ENCODE measurements at regions not wholly inside any gene's neighbourhood (a gene's known extent, or its start where the extent isn't known, plus 50 kb on each side); places are given as distances from the start of the nearest gene placed in this dataset.

GRCh38 chr2:12928775-12929401 is 212.2 kb downstream of the TRIB2 start:
- DNase-seq (ENCODE audit: low read depth in 1 of 2, low spot score in 1 of 2): no peak

GRCh38 chr2:12929758-12930157 is 213.0 kb downstream of the TRIB2 start:
- DNase-seq (ENCODE audit: low read depth in 1 of 2, low spot score in 1 of 2): no peak

- no peak for DNase-seq (ENCODE audit: low read depth in 1 of 2, low spot score in 1 of 2)
Observed at GRCh38 chr2:12930391-12930790, 213.7 kb downstream of the TRIB2 start.

GRCh38 chr2:12931186-12931844 is 214.6 kb downstream of the TRIB2 start:
- no peak for DNase-seq (ENCODE audit: low read depth in 1 of 2, low spot score in 1 of 2)

GRCh38 chr2:12932192-12932591 is 215.5 kb downstream of the TRIB2 start:
- no peak for DNase-seq (ENCODE audit: low read depth in 1 of 2, low spot score in 1 of 2)

GRCh38 chr2:12934146-12934756 is 217.5 kb downstream of the TRIB2 start:
- DNase-seq (ENCODE audit: low read depth in 1 of 2, low spot score in 1 of 2): no peak

GRCh38 chr2:12935222-12935621 is 218.5 kb downstream of the TRIB2 start:
- DNase-seq (ENCODE audit: low read depth in 1 of 2, low spot score in 1 of 2): no peak

GRCh38 chr2:12935796-12936195 is 219.1 kb downstream of the TRIB2 start:
- DNase-seq (ENCODE audit: low read depth in 1 of 2, low spot score in 1 of 2): no peak

- no peak for DNase-seq (ENCODE audit: low read depth in 1 of 2, low spot score in 1 of 2)
Observed at GRCh38 chr2:12941203-12941602, 224.5 kb downstream of the TRIB2 start.

- DNase-seq (ENCODE audit: low read depth in 1 of 2, low spot score in 1 of 2): no peak
Observed at GRCh38 chr2:12948231-12948960, 231.7 kb downstream of the TRIB2 start.

GRCh38 chr2:12948961-12949353 is 232.2 kb downstream of the TRIB2 start:
- no peak for DNase-seq (ENCODE audit: low read depth in 1 of 2, low spot score in 1 of 2)

- DNase-seq (ENCODE audit: low read depth in 1 of 2, low spot score in 1 of 2): no peak
Observed at GRCh38 chr2:12949406-12949805, 232.7 kb downstream of the TRIB2 start.

- DNase-seq (ENCODE audit: low read depth in 1 of 2, low spot score in 1 of 2): no peak
Observed at GRCh38 chr2:12950174-12950573, 233.4 kb downstream of the TRIB2 start.

- DNase-seq (ENCODE audit: low read depth in 1 of 2, low spot score in 1 of 2): no peak
Observed at GRCh38 chr2:12950957-12951656, 234.4 kb downstream of the TRIB2 start.

GRCh38 chr2:12951657-12951973 is 234.9 kb downstream of the TRIB2 start:
- DNase-seq (ENCODE audit: low read depth in 1 of 2, low spot score in 1 of 2): no peak

- no peak for DNase-seq (ENCODE audit: low read depth in 1 of 2, low spot score in 1 of 2)
Observed at GRCh38 chr2:12953596-12953995, 236.9 kb downstream of the TRIB2 start.

- DNase-seq (ENCODE audit: low read depth in 1 of 2, low spot score in 1 of 2): no peak
Observed at GRCh38 chr2:12955864-12956263, 239.1 kb downstream of the TRIB2 start.

- no peak for DNase-seq (ENCODE audit: low read depth in 1 of 2, low spot score in 1 of 2)
Observed at GRCh38 chr2:12957251-12957650, 240.5 kb downstream of the TRIB2 start.

GRCh38 chr2:12959935-12960334 is 243.2 kb downstream of the TRIB2 start:
- no peak for DNase-seq (ENCODE audit: low read depth in 1 of 2, low spot score in 1 of 2)

- no peak for DNase-seq (ENCODE audit: low read depth in 1 of 2, low spot score in 1 of 2)
Observed at GRCh38 chr2:12960671-12961070, 243.9 kb downstream of the TRIB2 start.

GRCh38 chr2:12964904-12965539 is 248.3 kb downstream of the TRIB2 start:
- no peak for DNase-seq (ENCODE audit: low read depth in 1 of 2, low spot score in 1 of 2)

Measured in stimulated activated CD4-positive, alpha-beta T cell treated with anti-CD3 and anti-CD28 coated beads, Interleukin-15, amount 100 ng/mL, for 1 hour (primary cell).